ENCODE measurements at regions not wholly inside any gene's neighbourhood (a gene's known extent, or its start where the extent isn't known, plus 50 kb on each side); places are given as distances from the start of the nearest gene placed in this dataset.
"Not testable (repeated sequence)": the region's sequence is repeated elsewhere in the genome, so short reads cannot be mapped to it uniquely, and the experiment has no call there.

DNA sequence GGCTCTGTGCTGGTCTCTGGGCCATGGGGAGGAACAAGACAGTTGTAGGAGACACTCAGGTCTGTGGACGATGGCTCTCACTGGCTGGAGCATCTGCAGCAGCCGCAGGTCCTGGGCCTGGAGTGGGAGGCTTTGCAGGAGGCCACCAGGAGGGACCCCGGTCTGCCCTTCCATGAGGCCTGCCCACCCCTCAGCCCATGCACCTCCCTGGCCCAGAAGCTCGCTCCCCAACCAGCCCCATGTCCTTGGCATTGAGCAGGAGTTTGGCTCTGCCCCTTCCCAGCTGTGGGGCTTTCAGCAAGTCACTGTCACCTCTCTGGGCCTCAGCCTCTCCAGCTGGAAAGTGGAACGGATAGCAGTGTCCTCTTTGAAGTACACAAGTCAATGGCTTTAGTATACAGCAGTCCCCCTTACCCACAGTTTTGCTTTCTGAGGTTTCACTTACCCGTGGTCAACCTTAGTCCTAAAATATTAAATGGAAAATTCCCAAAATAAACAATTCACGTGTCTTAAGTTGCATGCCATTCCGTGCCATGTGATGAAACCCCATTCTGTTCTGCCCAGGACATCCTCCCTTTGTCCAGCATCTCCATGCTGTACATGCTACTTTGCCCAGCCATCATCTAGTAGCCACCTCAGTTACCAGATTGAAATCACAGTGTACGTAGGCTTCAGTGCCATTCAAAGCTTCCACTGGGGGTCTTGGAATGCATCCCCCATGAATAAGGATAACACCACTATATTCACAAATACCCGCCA, 104.0 kb downstream of the CPZ start:
- DNase-seq: no peak

DNA sequence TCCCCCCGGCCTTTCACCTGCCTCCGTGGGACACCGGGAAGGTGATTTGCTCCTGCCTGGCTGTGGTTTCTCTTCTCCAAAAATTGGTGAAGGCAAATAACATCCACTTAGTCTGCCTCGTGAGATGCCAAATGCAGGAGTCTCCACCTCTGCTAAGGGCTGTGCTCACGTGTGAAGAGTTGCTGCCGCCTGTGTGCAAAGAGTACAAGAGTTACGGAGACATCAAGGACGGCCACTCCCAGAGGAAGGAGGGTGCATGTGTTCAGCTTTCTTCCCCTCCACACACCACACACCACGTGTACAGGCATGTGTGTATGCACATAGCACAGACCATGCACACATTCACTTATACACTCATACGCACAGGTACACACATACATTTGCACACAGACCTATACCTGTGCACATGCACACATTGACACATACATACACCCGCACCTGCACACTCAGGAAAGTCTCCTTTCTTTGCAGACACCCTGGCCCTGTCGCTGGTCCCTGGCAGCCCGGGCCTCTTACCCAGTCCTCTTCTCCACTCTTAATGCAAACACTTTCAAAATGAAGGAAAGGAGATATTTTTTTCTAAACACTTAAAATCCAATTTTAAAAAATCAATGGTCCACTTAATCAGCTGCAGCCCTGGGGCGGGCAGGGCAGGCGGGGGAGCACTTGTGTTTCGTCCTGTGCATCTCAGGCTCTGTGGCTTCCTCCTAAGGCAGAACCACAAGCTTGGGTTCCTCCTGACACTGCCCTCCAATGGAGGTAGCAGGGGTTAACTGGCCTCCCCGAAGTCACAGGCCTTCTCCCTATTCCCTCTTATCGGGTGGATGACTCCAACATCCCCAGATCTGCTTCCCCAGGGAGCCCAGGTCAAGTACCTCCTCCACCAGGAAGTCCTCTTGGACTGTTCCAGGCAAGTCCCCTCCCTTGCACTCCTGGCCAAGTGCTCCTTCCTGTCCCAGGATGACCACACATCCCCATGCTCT, 103.0 kb downstream of the CPZ start:
- no peak for DNase-seq

DNA sequence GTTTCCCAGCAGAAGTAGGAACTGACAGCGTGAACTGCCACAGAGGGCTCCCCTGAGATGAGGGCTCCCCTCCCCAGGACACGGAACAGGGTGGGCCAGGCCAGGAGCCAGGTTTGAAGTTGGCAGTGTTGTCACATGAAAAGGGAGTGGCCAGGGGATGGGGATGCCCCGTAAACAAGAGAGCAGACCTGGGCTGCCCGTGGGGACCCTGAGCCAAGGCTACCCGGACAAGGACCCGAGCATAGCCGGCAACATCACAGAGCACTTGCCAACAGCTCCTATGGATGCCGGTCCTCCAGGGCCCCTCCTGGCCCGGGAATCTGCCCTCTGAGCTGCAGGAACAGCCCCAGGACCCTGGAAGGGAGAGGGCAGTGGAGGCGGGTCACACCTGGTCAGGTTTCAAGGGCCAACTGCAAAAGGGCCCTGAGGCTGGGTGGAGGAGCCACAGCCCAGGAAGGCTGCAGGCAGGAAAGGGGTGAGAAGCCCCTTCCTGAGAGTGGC, 102.1 kb downstream of the CPZ start:
- no peak for DNase-seq

DNA sequence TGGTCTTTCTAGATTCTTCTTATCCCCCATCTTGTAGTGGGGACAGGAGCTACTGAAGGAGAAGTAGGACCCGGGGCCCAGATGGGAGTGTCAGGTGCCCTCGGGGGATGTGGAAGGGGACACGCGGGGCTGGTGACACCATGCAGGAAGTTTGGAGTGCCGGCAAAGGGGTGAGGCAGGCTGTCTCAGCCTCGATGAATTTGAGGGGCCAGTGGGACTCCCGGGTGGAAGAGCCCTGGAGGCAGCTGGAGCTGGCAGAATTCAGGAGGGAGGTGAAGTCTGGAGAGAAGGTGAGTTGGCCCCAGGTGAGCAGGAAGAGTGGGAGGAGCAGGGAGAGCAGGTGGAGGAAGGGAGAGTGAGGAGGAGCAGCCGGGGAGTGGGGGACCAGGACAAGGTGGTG, 101.7 kb downstream of the CPZ start:
- DNase-seq: no peak

DNA sequence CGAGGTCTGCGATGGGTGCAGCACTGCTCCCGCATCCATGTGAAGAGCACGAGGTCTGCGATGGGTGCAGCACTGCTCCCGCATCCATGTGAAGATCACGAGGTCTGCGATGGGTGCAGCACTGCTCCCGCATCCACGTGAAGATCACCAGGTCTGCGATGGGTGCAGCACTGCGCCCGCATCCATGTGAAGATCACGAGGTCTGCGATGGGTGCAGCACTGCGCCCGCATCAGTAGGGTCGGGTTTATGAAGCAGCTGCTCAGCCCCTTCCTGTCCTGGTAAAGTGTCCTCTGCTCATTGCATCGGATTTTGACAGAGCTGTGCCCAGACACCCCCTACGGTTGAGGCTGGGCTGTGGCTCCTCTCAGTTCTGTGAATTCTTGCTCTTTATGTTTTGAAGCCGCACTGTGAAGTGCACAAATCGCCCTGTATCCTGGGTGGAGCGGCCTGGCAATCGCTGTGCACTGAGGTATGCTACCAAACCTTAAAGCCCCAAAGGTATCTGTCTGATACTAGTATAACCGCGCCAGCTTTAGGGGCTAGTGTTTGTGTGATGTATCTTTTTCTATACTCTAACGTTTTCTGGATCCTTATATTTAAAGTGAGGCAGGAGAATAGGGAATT, 98.7 kb downstream of the CPZ start:
- DNase-seq: no peak

DNA sequence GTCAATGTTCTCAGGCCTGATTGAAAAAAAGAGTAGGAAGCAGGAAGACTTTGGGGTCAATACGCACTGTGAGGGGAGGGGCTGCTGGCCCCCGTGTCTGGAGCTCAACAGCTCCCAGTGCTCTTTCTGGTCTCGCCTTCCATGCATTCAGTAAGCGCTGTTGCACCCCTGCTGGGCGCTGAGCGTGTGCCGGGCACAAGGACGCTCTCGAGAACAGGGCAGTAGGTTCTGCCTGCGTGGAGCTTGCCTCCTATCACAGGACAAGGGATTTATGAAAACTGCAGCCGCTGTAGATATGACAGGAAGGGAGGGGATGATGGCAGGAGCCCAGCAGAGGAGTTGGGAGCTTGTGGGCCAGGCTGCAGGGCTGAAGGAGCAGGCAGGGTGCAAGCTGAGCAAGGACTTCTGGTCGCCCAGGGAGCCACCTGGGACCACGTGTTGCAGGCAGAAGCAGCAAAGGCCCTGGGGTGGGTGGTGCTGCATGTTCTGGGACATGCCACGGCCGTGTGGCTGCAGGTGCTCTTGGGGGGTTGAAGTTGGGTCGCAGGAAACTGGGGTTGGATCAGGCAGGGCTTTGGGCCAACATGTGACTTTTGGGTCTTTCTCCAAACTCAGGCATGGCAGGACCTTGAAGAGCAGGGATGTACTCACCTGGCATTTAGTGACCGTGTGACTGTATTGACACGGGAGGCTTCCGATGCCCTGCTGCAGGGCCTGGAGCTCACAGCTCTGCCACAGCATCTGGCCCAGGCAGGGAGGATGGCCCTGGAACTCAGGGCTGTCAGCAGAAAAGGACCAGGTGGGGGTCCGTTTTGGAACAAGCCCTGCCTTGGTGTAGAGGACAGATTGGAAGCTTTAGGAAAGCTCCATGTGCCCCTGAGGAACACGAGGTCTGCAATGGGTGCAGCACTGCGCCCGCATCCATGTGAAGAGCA, 97.9 kb downstream of the CPZ start:
- DNase-seq: no peak

DNA sequence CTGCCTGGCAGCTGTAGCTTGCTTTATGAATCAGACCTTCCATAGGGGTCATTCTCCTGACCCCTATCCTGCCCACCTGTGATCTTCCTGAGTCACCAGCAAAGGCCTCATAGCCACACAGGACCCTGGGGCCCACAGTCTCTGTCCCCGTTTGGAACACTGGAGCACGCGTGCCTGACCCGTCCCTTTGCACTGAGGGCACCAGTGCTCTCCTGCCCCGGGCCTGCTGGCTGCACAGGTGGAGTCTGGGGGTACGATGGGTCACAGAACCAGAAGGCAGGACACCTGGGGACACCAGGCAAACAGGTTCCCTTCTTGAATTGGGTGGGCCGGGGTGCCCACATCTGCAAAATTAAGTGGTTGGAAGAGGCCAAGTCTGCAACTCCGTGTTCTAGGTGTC, 97.2 kb downstream of the CPZ start:
- no peak for DNase-seq

DNA sequence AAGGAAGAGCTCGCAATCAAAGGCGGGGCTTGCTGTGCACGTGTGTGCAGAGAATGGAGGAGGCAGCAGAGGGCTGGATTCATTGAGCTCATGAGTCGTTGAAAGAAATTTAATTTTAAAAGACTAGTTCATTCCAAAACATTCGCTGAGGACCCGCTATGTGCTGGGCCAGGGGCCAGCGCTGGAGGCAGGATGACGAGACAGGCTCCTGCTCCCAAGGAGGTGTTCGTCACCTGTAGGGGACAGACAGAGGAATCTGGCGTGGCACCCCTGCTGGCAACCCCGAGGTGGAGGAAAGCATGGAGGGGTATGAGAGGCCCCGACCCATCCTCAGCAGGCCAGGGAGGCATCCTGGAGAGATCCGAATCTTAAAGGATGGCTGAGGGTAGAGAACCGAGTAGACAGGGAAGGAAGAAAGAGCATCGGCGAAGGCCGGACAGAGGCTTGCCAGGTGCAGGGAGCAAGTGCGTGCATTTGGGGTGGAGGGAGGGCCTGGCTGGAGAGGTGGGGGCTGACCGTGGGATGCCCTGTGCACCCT, 96.4 kb downstream of the CPZ start:
- DNase-seq: no peak

DNA sequence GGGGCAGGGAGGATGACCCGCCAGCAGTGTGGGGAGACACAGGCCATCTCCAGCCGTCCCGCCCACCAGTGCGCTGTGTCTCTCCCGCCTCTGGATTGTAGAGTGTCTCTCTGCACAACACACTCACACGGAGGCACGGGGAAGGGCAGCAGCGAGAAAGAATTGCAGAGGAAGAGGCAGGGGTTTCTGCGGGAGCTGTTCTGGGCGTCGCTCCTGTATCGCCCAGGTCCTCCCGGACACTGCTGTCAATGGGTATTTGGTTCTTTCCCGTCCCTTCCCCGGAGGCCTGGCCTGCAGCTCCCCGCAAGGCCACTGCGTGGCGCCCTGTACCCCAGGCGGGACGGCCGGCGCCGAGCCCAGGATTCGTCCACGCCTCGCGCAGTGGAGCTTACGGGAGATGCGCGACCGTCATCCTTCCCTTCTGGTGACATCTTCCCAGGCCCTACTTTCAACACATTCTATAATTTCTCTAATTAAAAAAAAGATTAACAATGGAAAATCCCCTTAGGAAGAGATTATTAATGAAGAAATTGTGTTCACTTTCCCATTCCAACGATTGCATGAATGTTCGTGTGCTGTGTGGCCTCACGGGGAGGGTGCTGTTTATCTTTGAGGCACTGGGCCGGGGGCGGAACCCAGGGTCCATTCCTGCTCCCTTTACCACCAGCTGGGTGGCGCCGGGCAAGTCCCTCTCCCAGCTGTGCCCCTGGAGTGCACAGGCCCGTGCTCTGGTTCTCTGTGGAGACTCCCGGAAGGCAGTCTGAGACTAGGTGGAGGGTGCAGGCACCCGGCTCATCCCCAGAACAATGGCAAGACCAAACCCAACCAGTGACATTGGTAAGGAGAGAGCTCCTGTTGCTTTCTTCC, 95.7 kb downstream of the CPZ start:
- peak; percentile 58 for DNase-seq

DNA sequence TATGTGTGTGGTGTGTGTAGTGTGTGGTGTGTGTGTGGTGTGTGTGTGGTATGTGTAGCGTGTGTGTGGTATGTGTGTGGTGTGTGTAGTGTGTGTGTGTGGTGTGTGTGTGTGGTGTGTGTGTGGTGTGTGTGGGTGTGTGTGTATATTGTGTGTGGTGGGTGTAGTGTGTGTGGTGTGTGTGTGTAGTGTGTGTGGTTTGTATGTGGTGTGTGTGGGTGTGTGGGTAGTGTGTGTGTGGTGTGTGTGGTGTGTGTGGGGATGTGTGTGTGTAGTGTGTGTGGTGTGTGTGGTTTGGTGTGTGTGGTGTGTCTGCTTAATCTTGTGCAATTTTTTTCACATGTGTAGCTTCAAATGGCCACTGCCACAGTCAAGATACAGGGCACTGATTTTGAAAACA, 94.5 kb downstream of the CPZ start:
- DNase-seq: no peak

DNA sequence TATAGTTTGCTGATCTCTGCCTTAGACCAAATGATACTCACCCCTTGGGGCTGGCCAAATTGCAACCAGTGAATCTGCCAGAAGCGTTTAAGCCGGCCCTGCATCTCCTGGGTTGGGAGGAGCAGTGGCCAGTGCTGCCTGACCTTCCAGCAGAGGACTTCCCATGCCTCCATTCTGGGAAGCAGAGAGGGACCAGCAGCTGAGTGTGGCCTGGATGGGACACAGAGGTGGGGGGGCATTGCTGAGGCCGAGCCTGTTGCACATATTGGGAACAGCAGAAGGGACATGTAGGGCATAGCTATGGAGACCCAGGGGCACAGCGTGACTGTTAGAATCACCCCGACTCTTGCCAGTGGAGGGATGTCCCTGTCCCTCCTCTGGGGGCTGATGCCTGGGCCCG, 93.3 kb downstream of the CPZ start:
- DNase-seq: no peak

DNA sequence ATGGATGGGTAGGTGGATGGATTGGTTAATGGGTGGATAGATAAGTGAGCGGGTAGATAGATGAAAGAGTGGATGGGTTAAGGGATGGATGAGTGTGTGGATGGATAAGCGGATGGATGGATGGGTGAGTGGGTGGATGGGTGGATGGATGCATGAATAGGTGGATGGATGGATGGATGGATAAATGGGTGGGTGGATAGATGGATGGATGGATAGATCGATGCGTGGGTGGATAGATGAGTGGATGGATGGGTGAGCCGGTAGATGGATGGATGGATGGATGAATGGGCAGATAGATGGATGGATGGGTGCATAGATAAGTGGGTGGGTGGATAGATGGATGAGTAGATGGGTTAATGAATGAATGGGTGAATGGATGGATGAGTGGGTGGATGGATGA, 90.9 kb downstream of the CPZ start:
- DNase-seq: no peak

DNA sequence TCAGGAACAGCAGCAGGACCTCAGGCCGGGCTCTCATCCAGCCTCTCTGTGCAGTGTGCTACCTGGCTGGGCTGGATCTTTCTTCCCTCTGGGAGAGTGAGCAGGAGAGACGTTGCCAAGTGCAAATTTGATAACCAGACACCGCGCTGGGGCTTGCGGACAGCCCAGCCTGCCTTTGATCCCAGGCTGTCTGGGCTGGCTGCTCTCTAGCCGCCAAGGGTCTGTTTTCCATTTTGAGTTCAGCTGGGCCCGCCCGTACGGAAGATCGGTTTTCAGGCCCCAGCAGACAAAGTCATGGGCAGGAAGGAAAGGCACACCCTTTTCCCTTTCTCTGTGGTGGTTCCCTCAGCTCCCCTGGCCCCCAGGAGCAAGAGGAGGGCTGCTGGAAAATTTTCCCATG, 90.2 kb downstream of the CPZ start:
- no peak for DNase-seq

DNA sequence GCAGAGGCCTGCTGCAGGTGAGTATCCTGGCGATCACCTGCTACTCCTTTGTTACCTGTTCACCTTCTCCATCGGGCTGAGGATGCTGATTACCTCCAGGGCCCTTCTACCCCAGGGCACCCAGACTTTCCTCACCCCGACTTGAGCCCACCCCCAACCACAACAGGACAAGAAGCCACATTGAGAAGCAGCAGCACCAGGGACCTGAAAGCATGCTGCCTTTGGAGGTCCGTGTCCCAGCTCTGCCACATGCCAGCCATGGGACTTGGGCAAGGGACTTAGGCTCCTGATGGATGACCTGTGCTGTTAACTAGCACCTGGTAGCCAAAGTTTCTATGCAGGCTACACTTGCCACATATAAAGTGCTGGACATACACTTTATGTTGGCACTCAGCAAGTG, 89.7 kb downstream of the CPZ start:
- no peak for DNase-seq

DNA sequence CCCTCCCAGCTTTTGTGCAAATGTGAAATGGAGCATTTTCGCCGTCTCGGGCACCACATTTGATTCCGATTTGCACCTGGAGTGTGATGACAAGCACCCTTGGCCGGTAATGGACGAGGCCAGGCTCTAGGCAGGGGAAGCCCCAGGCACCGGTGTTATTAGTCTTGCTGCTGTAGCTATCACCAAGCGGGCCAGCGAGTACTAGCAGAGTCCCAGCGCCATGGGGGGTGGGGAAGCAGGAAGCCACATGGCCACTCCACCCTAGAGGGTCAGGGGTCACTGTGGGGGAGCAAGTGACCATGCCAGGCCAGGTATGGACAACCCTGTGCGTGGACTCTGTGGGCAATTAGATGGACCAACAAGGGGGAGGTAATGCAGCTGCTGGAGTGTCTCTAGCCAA, 88.8 kb downstream of the CPZ start:
- DNase-seq: no peak

DNA sequence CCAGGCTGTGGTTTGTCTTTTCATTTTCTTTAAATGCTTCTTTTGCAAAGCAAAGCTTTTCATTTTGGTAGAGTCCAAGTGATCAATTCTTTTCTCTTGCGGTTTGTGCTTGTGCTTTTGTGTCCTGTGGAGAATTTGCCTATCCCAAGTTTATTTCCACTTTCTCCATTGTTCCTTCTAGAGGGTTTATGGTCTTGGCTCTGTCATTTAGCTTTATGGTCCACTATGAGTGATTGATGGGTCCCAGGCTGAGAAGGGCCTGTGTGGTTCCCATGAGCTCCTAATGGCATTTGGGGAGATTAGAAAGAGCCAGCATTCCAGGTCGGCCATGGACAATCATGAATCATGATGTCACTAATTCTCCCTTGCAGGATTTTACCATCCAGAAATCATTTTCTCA, 86.5 kb downstream of the CPZ start:
- DNase-seq: no peak

DNA sequence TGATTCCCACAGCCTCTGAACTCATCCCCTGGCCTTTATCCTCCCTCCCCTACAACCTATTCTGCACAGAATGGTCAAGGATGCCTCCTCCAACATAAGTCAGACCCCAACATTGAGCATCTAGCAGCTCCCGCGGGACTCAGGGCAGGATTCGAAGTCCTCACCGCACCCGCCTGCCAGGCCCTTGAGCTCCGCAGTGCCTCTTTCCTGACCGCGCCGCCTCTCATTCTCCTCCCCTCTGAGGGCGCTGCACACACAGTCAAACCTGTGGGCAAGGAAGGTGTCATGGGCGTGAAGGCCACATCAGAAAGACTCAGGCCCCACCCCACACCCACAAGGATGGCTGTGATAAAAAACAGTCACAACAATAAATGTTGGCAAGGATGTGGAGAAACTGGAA, 84.1 kb downstream of the CPZ start:
- no peak for DNase-seq

DNA sequence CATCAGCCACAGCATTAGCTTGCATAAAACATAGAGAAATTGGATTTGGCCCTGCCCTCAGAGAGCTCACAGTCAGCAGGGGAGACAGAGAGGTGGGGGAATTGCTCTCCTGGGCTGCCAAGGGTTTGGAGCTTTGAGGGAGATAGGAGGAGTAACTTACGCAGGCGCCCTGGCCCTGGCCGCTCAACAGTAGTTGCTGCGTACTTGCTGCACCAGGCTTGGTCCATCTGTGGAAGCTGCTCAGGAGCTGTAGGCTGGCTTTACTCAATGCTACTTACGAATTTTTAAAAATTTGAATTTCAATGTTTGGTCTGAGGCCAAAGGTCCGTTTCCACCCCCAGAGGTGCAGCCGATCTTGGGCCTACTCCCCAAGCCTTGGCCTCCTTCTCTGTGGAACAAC, 83.3 kb downstream of the CPZ start:
- DNase-seq: no peak

DNA sequence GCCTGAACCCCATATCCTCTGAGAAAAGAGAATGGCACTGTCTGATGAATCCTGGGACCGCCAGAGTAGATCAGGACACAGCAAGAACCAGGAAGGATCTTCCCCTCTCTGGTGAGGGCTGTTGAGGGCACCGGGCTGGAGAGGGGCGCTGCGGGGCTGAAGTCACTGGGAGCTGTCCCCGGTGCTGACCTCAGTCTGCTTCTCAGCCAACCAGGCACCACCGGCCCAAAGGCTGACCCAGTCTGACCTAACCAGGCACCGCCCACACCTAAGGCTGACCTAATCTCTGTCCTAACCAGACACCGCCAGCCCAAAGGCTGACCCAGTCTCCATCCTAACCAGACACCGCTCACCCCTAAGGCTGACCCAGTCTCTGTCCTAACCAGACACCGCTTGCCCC, 82.8 kb downstream of the CPZ start:
- DNase-seq: peak; percentile 60

DNA sequence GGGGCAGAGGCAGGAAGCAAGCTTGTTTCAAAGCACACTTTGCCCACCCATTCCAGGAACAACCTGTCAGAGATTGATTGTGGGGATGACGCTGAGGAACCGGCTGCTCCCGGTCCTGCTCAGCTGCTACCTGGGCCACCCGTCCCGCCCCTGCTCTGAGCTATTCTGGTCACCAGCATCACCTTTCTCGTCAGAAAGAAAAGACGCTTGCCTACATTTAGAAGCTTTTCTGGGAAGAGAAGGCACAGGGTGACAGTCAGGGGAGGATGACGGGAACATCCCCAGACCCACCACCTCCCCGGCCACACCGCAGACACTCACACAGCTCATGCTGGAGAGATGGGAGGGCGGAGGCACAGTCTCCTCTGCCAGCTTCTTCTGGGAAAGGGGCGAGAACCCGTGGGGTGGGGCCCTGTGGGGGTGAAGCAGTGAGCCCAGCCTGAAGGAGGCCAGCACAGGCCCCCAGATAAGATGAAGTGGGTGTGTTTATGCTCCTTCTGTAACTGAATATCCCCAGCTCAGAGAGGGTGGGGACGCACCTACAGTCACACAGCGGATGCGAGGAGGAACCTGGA, 81.8 kb downstream of the CPZ start:
- no peak for DNase-seq

DNA sequence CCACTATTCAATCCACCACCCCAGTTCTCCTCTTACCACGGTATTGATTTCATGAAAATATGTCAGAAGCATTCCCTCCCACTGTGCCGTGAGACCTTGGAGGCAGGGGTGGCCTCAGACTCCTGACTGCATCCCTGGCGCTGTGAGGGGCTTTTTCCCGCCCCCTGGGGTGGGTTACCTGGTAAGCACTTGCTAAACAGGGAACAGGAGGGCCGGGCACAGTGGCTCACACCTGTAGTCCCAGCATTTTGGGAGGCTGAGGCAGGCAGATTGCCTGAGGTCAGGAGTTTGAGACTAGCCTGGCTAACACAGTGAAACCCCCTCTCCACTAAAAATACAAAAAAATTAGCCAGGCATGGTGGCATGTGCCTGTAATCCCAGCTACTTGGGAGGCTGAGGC, 80.5 kb downstream of the CPZ start:
- DNase-seq: not testable (repeated sequence)

Data from hematopoietic multipotent progenitor cell treated with erythropoietin and hydrocortisone succinate and interleukin-3 and kit ligand, for 6 days (in vitro differentiated cells).